Spleen (tissue), 11 donors: ENCODE measurements at regions not wholly inside any gene's neighbourhood (a gene's known extent, or its start where the extent isn't known, plus 50 kb on each side); places are given as distances from the start of the nearest gene placed in this dataset.
"Not testable (repeated sequence)": the region's sequence is repeated elsewhere in the genome, so short reads cannot be mapped to it uniquely, and the experiment has no call there.

Source experiments
- DNase-seq: peaks from one replicate; pipeline ENCODE4 v3.0.0-alpha.2; 2020
- H3K27ac ChIP-seq, 8 donors: fragments of 200-600 bp; sonication (generic) in 7 of 8; 1 replicate in 4 of 8; 2 replicates in 4 of 8; pipeline versions ENCODE4 v1.5.0 to v1.8.0; 2016 to 2021; ENCODE audit warnings: inconsistent platforms in 4 of 8, mild to moderate bottlenecking in 4 of 8, moderate library complexity in 1 of 8
- H3K27me3 ChIP-seq, 7 donors: fragments of 200-600 bp; sonication (generic) in 6 of 7; replicated peaks in 1 of 7; 1 replicate in 4 of 7; 2 replicates in 3 of 7; pipeline versions ENCODE4 v1.5.0 to v1.8.0; 2016 to 2021; ENCODE audit warnings: inconsistent platforms in 3 of 7, mild to moderate bottlenecking in 1 of 7
- H3K36me3 ChIP-seq, 6 donors: fragments of 200-600 bp; sonication (generic) in 5 of 6; 1 replicate in 4 of 6; 2 replicates in 2 of 6; pipeline versions ENCODE4 v1.5.0 to v1.8.0; 2016 to 2021; ENCODE audit warnings: inconsistent platforms in 2 of 6
- H3K4me1 ChIP-seq, 6 donors: fragments of 200-600 bp; sonication (generic) in 5 of 6; 1 replicate in 3 of 6; 2 replicates in 3 of 6; pipeline versions ENCODE4 v1.5.0 to v1.8.0; 2016 to 2021; ENCODE audit warnings: inconsistent platforms in 3 of 6
- H3K4me3 ChIP-seq, 8 donors: fragments of 200-600 bp; sonication (generic) in 7 of 8; 1 replicate in 4 of 8; 2 replicates in 4 of 8; pipeline versions ENCODE4 v1.5.0 to v1.8.0; 2016 to 2021; ENCODE audit warnings: inconsistent platforms in 4 of 8, mild to moderate bottlenecking in 4 of 8, moderate library complexity in 2 of 8
- H3K9me3 ChIP-seq, 8 donors: fragments of 200-600 bp; sonication (generic) in 7 of 8; 1 replicate in 4 of 8; 2 replicates in 4 of 8; pipeline versions ENCODE4 v1.5.0 to v1.8.0; 2016 to 2021; ENCODE audit warnings: inconsistent platforms in 4 of 8
- POLR2A ChIP-seq, 3 donors: fragments of 450-650 bp; IDR thresholded peaks; one replicate each; pipeline ENCODE4 v1.5.1; 2017; ENCODE audit warnings: antibody characterized with exemption in 3 of 3, mild to moderate bottlenecking in 1 of 3
- POLR2AphosphoS5 ChIP-seq, 3 donors: sonication (generic); formaldehyde crosslinking; IDR thresholded peaks; one replicate each; pipeline ENCODE4 v1.5.1; 2017; ENCODE audit warnings: antibody characterized with exemption in 3 of 3
- WGBS, 5 donors: extraction: QIAGEN DNeasy Blood & Tissue Kit in 3 of 5; methylation state at CpG; one replicate each; pipeline versions ENCODE4 v1.1.5 to v1.1.7; 2013 to 2018; 5-methylcytosine and 5-hydroxymethylcytosine counted together
- intact Hi-C: fragments of 100-400 bp; cut with DNase I; formaldehyde crosslinking; loops from one replicate; pipeline ENCODE4 v1.15.0; 2023; ENCODE audit warnings: low total_unique reads
- TF ChIP-seq, protein P1 (sequence below), 11 experiments: fragments of 200-600 bp in 7 of 11; fragments of 450-650 bp in 4 of 11; sonication (generic) in 4 of 11; IDR thresholded peaks in 8 of 11; conservative IDR thresholded peaks in 3 of 11; 1 replicate in 7 of 11; 2 replicates in 4 of 11; pipeline versions ENCODE4 v1.4.0 to v1.8.0; 2016 to 2021; ENCODE audit warnings: antibody characterized with exemption in 11 of 11, inconsistent platforms in 4 of 11, mild to moderate bottlenecking in 1 of 11
- donor health status: healthy with polysubstance abuse.
- donor health status: DM: no; HTN: no; CAD: no; lungs with moderate emphysema.
- donor health status: DM: no; HTN: no; CAD: no.
- donor health status: Bipolar disorder and iron deficiency.
- donor health status: healthy.
- donor health status: DM: no; HTN: no; CAD: no.
- donor health status: DM: yes; HTN: yes; CAD: no.

DNA sequence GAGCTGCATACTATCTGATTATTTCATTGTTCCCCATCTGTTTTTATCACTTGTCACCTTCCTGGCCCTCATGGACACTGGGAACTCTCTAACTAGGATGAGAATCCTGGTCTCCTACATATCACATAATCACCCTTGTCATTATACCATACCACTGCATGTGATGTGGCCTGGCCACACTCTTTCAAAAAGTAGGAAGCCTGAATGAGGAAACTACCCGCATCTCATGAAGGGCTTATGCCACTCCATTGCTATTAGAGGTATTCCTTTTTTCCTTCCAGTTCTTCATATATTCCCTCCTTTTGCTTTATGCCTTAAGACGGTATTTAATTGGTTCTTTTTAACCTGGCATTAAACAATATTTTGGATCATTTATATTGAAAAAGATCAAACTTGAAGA lies 1341.4 kb upstream of the NUDT12 start:
- Histone ChIP-seq H3K27me3 (no peaks in the 10 kb centered on the region), H3K27ac (no peak overlapping the region), H3K9me3 (no peaks in the 10 kb centered on the region), H3K4me3 (no peak overlapping the region), H3K4me1 (no peaks in the 10 kb centered on the region), H3K36me3 (no peaks in the 10 kb centered on the region)
- no peak for DNase-seq
- no peak for TF ChIP-seq POLR2A (IDR thresholded peaks at IDR 0.05)
- TF ChIP-seq, protein P1, sequence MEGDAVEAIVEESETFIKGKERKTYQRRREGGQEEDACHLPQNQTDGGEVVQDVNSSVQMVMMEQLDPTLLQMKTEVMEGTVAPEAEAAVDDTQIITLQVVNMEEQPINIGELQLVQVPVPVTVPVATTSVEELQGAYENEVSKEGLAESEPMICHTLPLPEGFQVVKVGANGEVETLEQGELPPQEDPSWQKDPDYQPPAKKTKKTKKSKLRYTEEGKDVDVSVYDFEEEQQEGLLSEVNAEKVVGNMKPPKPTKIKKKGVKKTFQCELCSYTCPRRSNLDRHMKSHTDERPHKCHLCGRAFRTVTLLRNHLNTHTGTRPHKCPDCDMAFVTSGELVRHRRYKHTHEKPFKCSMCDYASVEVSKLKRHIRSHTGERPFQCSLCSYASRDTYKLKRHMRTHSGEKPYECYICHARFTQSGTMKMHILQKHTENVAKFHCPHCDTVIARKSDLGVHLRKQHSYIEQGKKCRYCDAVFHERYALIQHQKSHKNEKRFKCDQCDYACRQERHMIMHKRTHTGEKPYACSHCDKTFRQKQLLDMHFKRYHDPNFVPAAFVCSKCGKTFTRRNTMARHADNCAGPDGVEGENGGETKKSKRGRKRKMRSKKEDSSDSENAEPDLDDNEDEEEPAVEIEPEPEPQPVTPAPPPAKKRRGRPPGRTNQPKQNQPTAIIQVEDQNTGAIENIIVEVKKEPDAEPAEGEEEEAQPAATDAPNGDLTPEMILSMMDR (IDR thresholded peaks at IDR 0.05 in 8 of 11, conservative IDR thresholded peaks at IDR 0.05 in 3 of 11) = no peak
- TF ChIP-seq POLR2AphosphoS5 (IDR thresholded peaks at IDR 0.05) = no peak
- intact Hi-C loops = no loop called here
- 48 to 93% (median 83%) methylated on average over 2 of the region's 2 CpGs for WGBS, 5 donors

DNA sequence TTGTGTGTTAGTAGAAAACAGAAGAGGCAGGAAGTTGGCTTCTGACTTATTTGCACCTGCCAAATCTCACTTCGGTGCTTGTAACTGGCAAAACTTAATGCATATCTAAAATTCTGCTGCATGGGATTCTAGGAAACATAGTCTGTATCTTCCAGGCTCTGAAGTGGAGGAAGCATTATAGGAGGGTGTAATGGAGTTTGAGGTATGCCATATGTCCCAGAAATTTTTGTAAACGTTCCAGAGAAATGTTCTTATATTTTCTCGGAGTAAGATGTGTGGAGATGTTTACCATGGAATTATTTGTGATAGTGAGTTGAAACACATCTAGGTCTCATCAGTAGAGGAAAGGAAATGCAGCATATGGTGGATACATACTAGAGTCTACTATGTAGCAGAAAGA lies 1329.0 kb upstream of the NUDT12 start:
- intact Hi-C loops = no loop called here
- Histone ChIP-seq H3K27me3 (no peaks in the 10 kb centered on the region), H3K4me1 (no peaks in the 10 kb centered on the region), H3K36me3 (no peaks in the 10 kb centered on the region), H3K9me3 (peaks cover 0 to 3% (median 0%) of the 10 kb centered on the region in 8 donors), H3K4me3 (no peak overlapping the region), H3K27ac (no peak overlapping the region)
- no peak for DNase-seq
- TF ChIP-seq, protein P1 (IDR thresholded peaks at IDR 0.05 in 8 of 11, conservative IDR thresholded peaks at IDR 0.05 in 3 of 11) = no peak
- no peak for TF ChIP-seq POLR2A (IDR thresholded peaks at IDR 0.05)
- no peak for TF ChIP-seq POLR2AphosphoS5 (IDR thresholded peaks at IDR 0.05)
- WGBS, 5 donors = 55 to 69% (median 59%) methylated on average over 3 of the region's 3 CpGs

DNA sequence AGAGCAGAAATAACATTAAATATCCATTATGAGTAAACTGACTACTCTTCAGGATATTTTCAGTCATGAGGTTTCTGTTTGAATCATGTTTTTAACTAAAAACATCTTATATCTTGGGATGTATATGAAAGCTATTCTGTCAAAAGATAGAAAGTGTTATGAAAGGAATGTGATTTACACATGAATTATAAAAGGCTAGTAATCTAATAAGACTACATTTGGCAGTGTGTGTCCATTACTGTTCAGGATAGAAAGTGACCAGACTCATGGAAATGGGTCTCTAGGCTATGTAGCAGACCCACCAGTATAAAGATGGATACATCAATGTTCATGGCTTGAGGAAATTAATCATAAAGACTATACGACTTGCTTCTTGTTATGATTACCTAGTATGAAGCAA lies 1328.2 kb upstream of the NUDT12 start:
- intact Hi-C loops = no loop called here

DNA sequence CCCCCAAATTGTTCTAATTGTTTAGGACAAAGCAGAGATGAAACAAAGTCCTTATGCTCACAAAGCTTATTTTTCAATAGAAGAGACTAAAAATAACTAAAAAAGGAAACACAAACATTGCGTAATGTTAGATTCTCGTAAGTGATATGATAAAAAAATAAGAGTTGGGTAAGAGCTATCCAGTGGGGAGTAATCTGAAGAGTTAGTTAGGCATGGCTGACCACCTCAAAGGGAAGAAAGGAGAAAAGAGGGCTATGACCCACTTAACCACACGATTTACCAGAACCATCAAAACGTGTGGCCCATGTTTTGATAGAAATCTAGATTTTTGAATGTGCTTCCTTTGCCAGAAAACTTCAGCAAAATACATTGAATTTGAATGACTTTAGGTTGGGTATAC lies 1296.8 kb upstream of the NUDT12 start:
- intact Hi-C loops = no loop called here

More for the DNA sequence above, 1328.2 kb upstream of the NUDT12 start:
- no peak for DNase-seq
- no peaks in the 10 kb centered on the region for H3K4me1 ChIP-seq
- peaks cover 0 to 3% (median 0%) of the 10 kb centered on the region in 8 donors for H3K9me3 ChIP-seq
- H3K27ac ChIP-seq = no peak overlapping the region
- TF ChIP-seq, protein P1 (IDR thresholded peaks at IDR 0.05 in 8 of 11, conservative IDR thresholded peaks at IDR 0.05 in 3 of 11) = no peak
- TF ChIP-seq POLR2AphosphoS5 (IDR thresholded peaks at IDR 0.05) = no peak
- no peak for TF ChIP-seq POLR2A (IDR thresholded peaks at IDR 0.05)
- no peak overlapping the region for H3K4me3 ChIP-seq
- 49 to 79% (median 58%) methylated on average over 1 of the region's 1 CpG for WGBS, 5 donors
- H3K27me3 ChIP-seq = no peaks in the 10 kb centered on the region
- no peaks in the 10 kb centered on the region for H3K36me3 ChIP-seq

DNA sequence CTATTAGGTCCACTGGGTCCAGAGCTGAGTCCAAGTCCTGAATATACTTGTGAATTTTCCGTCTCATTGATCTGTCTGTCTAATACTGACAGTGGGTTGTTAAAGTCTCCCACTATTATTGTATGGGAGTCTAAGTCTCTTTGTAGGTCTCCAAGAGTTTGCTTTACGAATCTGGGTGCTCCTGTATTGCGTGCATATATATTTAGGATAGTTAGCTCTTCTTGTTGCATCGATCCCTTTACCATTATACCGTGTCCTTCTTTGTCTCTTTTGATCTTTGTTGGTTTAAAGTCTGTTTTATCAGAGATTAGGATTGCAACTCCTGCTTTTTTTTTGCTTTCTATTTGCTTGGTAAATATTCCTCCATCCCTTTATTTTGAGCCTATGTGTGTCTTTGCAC lies 1289.5 kb upstream of the NUDT12 start:
- 80 to 87% (median 83%) methylated on average over 5 of the region's 5 CpGs for WGBS, 5 donors
- H3K4me1 ChIP-seq, DNase-seq, H3K4me3 ChIP-seq, H3K27ac ChIP-seq, intact Hi-C loops, H3K27me3 ChIP-seq, H3K36me3 ChIP-seq: not testable (repeated sequence)
- H3K9me3 ChIP-seq = peaks cover 0 to 32% (median 10%) of the 10 kb centered on the region in 8 donors

More for the DNA sequence above, 1296.8 kb upstream of the NUDT12 start:
- no peak overlapping the region for H3K4me3 ChIP-seq
- no peaks in the 10 kb centered on the region for H3K4me1 ChIP-seq
- WGBS, 5 donors = 27 to 57% (median 36%) methylated on average over 4 of the region's 4 CpGs
- H3K27ac ChIP-seq = no peak overlapping the region
- no peak for DNase-seq
- no peaks in the 10 kb centered on the region for H3K36me3 ChIP-seq
- TF ChIP-seq POLR2A (IDR thresholded peaks at IDR 0.05) (no peak), POLR2AphosphoS5 (IDR thresholded peaks at IDR 0.05) (no peak)
- TF ChIP-seq, protein P1 (IDR thresholded peaks at IDR 0.05 in 8 of 11, conservative IDR thresholded peaks at IDR 0.05 in 3 of 11) = no peak
- H3K9me3 ChIP-seq = peaks cover 0 to 6% (median 0%) of the 10 kb centered on the region in 8 donors
- no peaks in the 10 kb centered on the region for H3K27me3 ChIP-seq
